ENCODE measurements at regions not wholly inside any gene's neighbourhood (a gene's known extent, or its start where the extent isn't known, plus 50 kb on each side); places are given as distances from the start of the nearest gene placed in this dataset.

DNA sequence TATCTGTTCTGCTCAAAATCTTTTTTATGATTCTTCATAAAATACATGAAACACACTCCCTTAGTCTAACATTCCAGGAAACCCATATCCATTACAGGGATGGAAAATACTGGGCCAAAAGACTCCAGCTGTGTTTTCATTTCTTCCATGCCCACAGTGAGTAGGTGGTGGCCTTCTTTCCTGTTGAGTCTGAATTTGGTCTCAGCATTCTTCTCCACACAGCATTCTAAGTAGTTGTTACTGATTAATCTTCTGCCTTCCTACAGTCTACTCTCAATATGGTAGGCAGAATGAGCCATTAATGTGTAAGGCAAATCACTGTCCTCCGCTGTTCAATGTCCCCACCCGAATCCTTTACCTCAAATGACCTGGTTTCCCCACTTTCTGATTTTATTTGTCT is 370.6 kb upstream of the RPS6KA3 start:
- DNase-seq (ENCODE audit: low spot score) = no peak
- in situ Hi-C loops (cut with MboI; ENCODE audit: low sequenced_read_pairs, unreplicated experiment) = no loop called here

DNA sequence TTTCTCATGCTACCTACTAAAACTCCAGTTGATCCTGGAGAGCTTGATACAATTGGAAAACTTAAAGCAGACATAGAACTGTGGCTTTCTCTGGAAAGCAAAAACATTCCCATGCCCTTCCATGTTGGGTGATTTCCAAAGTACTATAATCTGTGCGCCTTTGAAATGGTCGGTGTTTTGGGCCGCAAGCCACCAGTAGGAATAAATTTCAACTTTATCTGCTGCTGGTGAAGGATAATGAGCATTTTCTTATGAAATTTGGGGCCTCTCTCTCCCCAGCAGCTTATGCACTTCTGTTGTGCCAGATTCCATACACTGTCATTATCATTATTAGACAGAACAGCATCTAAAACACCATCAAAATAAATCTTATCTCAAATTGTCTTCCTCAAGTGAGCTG is 366.7 kb upstream of the RPS6KA3 start:
- in situ Hi-C loops (cut with MboI; ENCODE audit: low sequenced_read_pairs, unreplicated experiment) = no loop called here
- TF ChIP-seq, protein P1, sequence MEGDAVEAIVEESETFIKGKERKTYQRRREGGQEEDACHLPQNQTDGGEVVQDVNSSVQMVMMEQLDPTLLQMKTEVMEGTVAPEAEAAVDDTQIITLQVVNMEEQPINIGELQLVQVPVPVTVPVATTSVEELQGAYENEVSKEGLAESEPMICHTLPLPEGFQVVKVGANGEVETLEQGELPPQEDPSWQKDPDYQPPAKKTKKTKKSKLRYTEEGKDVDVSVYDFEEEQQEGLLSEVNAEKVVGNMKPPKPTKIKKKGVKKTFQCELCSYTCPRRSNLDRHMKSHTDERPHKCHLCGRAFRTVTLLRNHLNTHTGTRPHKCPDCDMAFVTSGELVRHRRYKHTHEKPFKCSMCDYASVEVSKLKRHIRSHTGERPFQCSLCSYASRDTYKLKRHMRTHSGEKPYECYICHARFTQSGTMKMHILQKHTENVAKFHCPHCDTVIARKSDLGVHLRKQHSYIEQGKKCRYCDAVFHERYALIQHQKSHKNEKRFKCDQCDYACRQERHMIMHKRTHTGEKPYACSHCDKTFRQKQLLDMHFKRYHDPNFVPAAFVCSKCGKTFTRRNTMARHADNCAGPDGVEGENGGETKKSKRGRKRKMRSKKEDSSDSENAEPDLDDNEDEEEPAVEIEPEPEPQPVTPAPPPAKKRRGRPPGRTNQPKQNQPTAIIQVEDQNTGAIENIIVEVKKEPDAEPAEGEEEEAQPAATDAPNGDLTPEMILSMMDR (IDR thresholded peaks at IDR 0.05; ENCODE audit: borderline replicate concordance, control extremely low read depth, extremely low read depth, insufficient read depth, missing control alignments) = no peak
- DNase-seq (ENCODE audit: low spot score) = no peak

More for the DNA sequence above, 370.6 kb upstream of the RPS6KA3 start:
- TF ChIP-seq, protein P1 (IDR thresholded peaks at IDR 0.05; ENCODE audit: borderline replicate concordance, control extremely low read depth, extremely low read depth, insufficient read depth, missing control alignments) = no peak

DNA sequence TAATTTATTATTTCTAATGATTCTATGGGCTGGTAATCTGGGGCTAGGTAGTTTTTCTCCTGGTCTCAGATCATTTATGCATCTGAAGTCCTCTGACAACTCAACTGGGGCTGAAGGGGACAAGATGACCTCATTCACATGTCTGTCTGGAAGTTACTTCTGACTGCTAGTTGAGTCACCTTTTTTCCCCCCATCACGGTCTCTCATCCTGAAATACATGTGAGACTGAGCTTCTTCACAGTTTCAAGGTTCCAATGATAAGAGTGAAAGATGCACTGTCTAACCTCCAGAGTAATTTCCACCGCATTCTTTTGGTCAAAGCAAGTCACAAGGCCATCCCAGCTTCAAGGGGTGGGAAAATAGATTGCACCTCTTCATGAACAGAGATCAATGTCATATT is 356.7 kb upstream of the RPS6KA3 start:
- TF ChIP-seq, protein P1 (IDR thresholded peaks at IDR 0.05; ENCODE audit: borderline replicate concordance, control extremely low read depth, extremely low read depth, insufficient read depth, missing control alignments) = no peak
- in situ Hi-C loops (cut with MboI; ENCODE audit: low sequenced_read_pairs, unreplicated experiment) = no loop called here
- no peak for DNase-seq (ENCODE audit: low spot score)

DNA sequence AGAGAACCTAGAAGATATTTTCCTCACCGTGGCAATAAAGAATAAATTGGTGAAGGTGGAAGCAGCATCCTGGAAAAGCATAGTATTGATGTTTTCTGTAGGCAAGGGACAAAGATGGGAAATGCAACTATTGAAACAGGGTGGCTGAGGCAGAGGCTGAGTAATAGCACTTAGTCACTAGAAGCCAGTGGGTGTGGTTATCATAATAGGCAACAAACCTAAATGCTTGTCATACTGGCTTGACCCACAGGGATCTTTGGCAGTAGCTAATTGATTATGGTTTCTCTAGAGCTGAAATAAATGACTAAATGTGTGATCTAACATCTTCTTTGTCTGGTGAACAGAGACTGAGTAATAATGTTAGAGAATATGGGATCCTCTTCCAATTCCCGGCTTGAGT is 353.6 kb upstream of the RPS6KA3 start:
- in situ Hi-C loops (cut with MboI; ENCODE audit: low sequenced_read_pairs, unreplicated experiment) = no loop called here
- TF ChIP-seq, protein P1 (IDR thresholded peaks at IDR 0.05; ENCODE audit: borderline replicate concordance, control extremely low read depth, extremely low read depth, insufficient read depth, missing control alignments) = no peak

DNA sequence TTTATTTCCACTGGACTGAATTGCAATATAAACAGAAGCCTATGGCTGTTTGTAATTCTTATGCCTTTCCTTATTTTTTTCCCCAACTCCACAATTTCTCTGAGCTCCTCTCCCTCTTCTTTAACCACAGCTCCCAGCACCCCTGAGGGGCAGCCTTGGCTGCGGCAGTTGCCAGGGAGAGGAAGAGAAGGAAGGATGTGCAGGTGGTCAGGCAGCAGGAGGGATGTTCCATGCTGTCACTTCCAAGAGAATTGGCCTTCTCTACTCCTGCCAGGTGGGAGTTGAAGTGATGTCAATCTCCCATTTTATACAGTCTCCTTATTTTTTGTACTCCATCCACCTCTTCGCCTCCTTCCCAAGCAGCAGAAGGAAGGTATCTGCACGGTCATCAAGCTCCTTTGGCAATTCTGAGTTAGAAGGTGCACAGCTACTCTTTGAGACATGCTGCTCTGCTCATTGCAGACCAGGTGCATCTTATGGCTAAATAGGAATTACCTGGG is 343.3 kb upstream of the RPS6KA3 start:
- TF ChIP-seq, protein P1 (IDR thresholded peaks at IDR 0.05; ENCODE audit: borderline replicate concordance, control extremely low read depth, extremely low read depth, insufficient read depth, missing control alignments) = no peak
- in situ Hi-C loops (cut with MboI; ENCODE audit: low sequenced_read_pairs, unreplicated experiment) = no loop called here
- DNase-seq (ENCODE audit: low spot score) = no peak

More for the DNA sequence above, 353.6 kb upstream of the RPS6KA3 start:
- no peak for DNase-seq (ENCODE audit: low spot score)

DNA sequence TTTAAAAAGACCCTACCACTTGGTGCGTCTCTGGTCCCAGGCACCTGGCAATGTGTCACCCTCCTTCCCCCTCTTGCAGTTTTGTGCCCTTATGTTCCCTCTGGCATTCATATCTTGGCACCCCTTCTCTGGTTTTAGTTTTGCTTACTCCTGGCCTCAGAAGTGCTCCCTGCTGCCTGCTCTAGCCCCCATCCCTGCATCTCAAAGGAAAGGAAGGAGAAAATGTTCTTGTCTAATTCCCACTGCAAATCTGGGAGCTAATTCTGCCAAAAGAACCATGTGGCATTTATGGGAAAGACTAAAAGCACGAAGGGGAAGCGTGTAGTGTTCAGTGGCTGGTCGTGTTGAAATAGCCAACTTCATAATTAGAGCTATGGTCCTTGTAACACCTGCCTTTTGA is 340.1 kb upstream of the RPS6KA3 start:
- DNase-seq (ENCODE audit: low spot score) = no peak
- in situ Hi-C loops (cut with MboI; ENCODE audit: low sequenced_read_pairs, unreplicated experiment) = no loop called here
- TF ChIP-seq, protein P1 (IDR thresholded peaks at IDR 0.05; ENCODE audit: borderline replicate concordance, control extremely low read depth, extremely low read depth, insufficient read depth, missing control alignments) = no peak

DNA sequence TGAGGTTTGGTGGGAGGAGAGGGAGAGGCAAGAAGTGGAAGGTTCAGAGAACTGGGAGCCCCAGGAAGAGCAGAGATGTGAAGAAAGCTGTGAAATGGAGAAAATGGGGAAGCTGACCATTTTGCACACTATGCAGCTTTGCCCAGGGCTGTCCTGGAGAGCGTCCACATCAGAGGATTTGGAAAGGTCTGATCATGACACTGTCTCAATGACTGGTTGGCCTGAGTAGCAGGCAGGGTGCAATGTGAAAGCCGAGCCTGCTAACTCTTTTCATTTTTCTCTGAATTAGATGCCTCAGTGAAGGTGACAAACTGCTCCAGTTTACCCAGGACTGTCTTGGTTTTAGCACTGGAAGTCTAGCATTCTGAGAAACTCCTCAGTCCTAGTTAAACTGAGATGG is 330.1 kb upstream of the RPS6KA3 start:
- no peak for DNase-seq (ENCODE audit: low spot score)
- TF ChIP-seq, protein P1 (IDR thresholded peaks at IDR 0.05; ENCODE audit: borderline replicate concordance, control extremely low read depth, extremely low read depth, insufficient read depth, missing control alignments) = no peak
- in situ Hi-C loops (cut with MboI; ENCODE audit: low sequenced_read_pairs, unreplicated experiment) = no loop called here
